Smooth muscle cell (in vitro differentiated cells): ENCODE measurements at regions not wholly inside any gene's neighbourhood (a gene's known extent, or its start where the extent isn't known, plus 50 kb on each side); places are given as distances from the start of the nearest gene placed in this dataset.
A peak's percentile ranks its signal among the peaks of the same experiment; 100 is the strongest.

Source experiments
- DNase-seq: peaks from one replicate; lab custom pipeline; 2025; ENCODE audit not compliant: unreplicated experiment; lab: John Stamatoyannopoulos, UW
- H2AFZ ChIP-seq: fragments of 200-600 bp; sonication (generic); 2 replicates; pipeline ENCODE4 v1.6.0; 2016; ENCODE audit warnings: antibody characterized with exemption, low read depth, mild to moderate bottlenecking
- H3F3A ChIP-seq: fragments of 200-600 bp; sonication (generic); 2 replicates; pipeline ENCODE4 v1.6.0; 2017; ENCODE audit warnings: antibody characterized with exemption, low read depth
- H3K27ac ChIP-seq: fragments of 200-600 bp; sonication (generic); 2 replicates; pipeline ENCODE4 v1.5.1; 2016; ENCODE audit warnings: low read depth, mild to moderate bottlenecking
- H3K27me3 ChIP-seq: fragments of 200-600 bp; sonication (generic); 2 replicates; pipeline ENCODE4 v1.6.1; 2016; ENCODE audit warnings: low read depth, mild to moderate bottlenecking
- H3K36me3 ChIP-seq: fragments of 200-600 bp; sonication (generic); 2 replicates; pipeline ENCODE4 v1.5.1; 2016; ENCODE audit warnings: low read depth
- H3K4me1 ChIP-seq: fragments of 200-600 bp; sonication (generic); 2 replicates; pipeline ENCODE4 v1.5.1; 2016; ENCODE audit warnings: low read depth
- H3K4me2 ChIP-seq: fragments of 200-600 bp; sonication (generic); 2 replicates; pipeline ENCODE4 v1.6.0; 2016; ENCODE audit warnings: mild to moderate bottlenecking
- H3K4me3 ChIP-seq: fragments of 200-600 bp; sonication (generic); 2 replicates; pipeline ENCODE4 v1.5.1; 2016; ENCODE audit warnings: mild to moderate bottlenecking
- H3K79me2 ChIP-seq: fragments of 200-600 bp; sonication (generic); 2 replicates; pipeline ENCODE4 v1.6.0; 2016; ENCODE audit warnings: low read depth, mild to moderate bottlenecking
- H3K9ac ChIP-seq: fragments of 200-600 bp; sonication (generic); 2 replicates; pipeline ENCODE4 v1.6.0; 2016; ENCODE audit warnings: low read depth
- H3K9me3 ChIP-seq: fragments of 200-600 bp; sonication (generic); replicated peaks from 2 replicates; pipeline ENCODE4 v1.5.1; 2016; ENCODE audit warnings: low read depth
- H4K20me1 ChIP-seq: fragments of 200-600 bp; sonication (generic); 2 replicates; pipeline ENCODE4 v1.6.0; 2016; ENCODE audit warnings: low read depth
- CTCF ChIP-seq: fragments of 200-600 bp; sonication (generic); IDR thresholded peaks from 2 replicates; pipeline ENCODE4 v1.5.1; 2017; ENCODE audit warnings: borderline replicate concordance, mild to moderate bottlenecking, antibody characterized with exemption; ENCODE audit not compliant: insufficient read depth, poor library complexity, severe bottlenecking
- WGBS: methylation state at CpG from one replicate; pipeline ENCODE4 v1.1.7; 2016; ENCODE audit warnings: low lambda C conversion rate; 5-methylcytosine and 5-hydroxymethylcytosine counted together

- no peak for DNase-seq
- Histone ChIP-seq H3K9ac (no peak overlapping the region), H3K4me3 (no peak overlapping the region), H3F3A (no peaks in the 10 kb centered on the region), H3K4me1 (no peaks in the 10 kb centered on the region), H2AFZ (peak overlapping the region; percentile 18), H3K79me2 (no peaks in the 10 kb centered on the region), H4K20me1 (no peaks in the 10 kb centered on the region), H3K27me3 (no peaks in the 10 kb centered on the region), H3K4me2 (no peak overlapping the region), H3K27ac (peak overlapping the region; percentile 13), H3K9me3 (no peaks in the 10 kb centered on the region), H3K36me3 (no peaks in the 10 kb centered on the region)
- WGBS, result 64% methylated on average over 10 of the region's 10 CpGs
- TF ChIP-seq CTCF, result no peak
Observed at GRCh38 chr14:55938249-55938791, 179.9 kb upstream of the PELI2 start.

- no peaks in the 10 kb centered on the region for H3F3A ChIP-seq
- DNase-seq, result no peak
- no peaks in the 10 kb centered on the region for H3K79me2 ChIP-seq
- H3K4me2 ChIP-seq, result no peak overlapping the region
- H3K9me3 ChIP-seq, result no peaks in the 10 kb centered on the region
- no peaks in the 10 kb centered on the region for H3K36me3 ChIP-seq
- H3K9ac ChIP-seq, result no peak overlapping the region
- WGBS, result over 99% methylated on average over 4 of the region's 4 CpGs
- H2AFZ ChIP-seq, result no peak overlapping the region
- H3K4me1 ChIP-seq, result no peaks in the 10 kb centered on the region
- TF ChIP-seq CTCF, result no peak
- no peaks in the 10 kb centered on the region for H3K27me3 ChIP-seq
- no peaks in the 10 kb centered on the region for H4K20me1 ChIP-seq
- no peak overlapping the region for H3K27ac ChIP-seq
- no peak overlapping the region for H3K4me3 ChIP-seq
Observed at GRCh38 chr14:55942076-55942654, 176.0 kb upstream of the PELI2 start.

DNA sequence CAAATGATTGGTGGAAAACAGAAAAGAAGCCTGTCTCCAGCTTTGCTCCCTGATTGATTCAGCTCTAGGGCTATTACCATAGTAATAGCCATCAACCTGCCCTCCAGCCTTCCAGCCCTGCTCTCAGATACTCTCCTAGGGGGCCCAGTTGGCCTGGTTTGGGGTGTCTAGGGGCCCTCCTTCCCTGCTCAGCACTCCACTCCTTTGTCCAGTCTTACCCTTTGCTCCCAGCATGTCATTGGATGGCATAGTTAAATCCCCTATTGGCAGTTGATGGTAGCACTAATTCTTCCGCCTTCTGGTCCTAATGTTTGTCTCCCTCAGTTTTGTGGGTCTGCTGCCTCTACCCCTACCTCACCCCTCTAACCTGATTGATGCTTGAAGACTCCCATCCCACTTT is 175.4 kb upstream of the PELI2 start:
- no peaks in the 10 kb centered on the region for H3K36me3 ChIP-seq
- H2AFZ ChIP-seq, result no peak overlapping the region
- 95% methylated on average over 1 of the region's 1 CpG for WGBS
- no peaks in the 10 kb centered on the region for H3F3A ChIP-seq
- H3K4me2 ChIP-seq, result no peak overlapping the region
- H3K79me2 ChIP-seq, result no peaks in the 10 kb centered on the region
- no peak for DNase-seq
- H4K20me1 ChIP-seq, result no peaks in the 10 kb centered on the region
- H3K9me3 ChIP-seq, result no peaks in the 10 kb centered on the region
- no peak overlapping the region for H3K4me3 ChIP-seq
- no peaks in the 10 kb centered on the region for H3K4me1 ChIP-seq
- no peaks in the 10 kb centered on the region for H3K27me3 ChIP-seq
- H3K9ac ChIP-seq, result no peak overlapping the region
- no peak overlapping the region for H3K27ac ChIP-seq
- no peak for TF ChIP-seq CTCF

- no peaks in the 10 kb centered on the region for H3K9me3 ChIP-seq
- H3K27me3 ChIP-seq, result no peaks in the 10 kb centered on the region
- H3K4me1 ChIP-seq, result peaks cover 12% of the 10 kb centered on the region
- 91% methylated on average over 3 of the region's 3 CpGs for WGBS
- H3K4me2 ChIP-seq, result no peak overlapping the region
- DNase-seq, result no peak
- H3K79me2 ChIP-seq, result no peaks in the 10 kb centered on the region
- no peak overlapping the region for H3K27ac ChIP-seq
- TF ChIP-seq CTCF, result no peak
- H3K4me3 ChIP-seq, result no peak overlapping the region
- no peaks in the 10 kb centered on the region for H3F3A ChIP-seq
- no peaks in the 10 kb centered on the region for H3K36me3 ChIP-seq
- H3K9ac ChIP-seq, result no peak overlapping the region
- H4K20me1 ChIP-seq, result no peaks in the 10 kb centered on the region
- H2AFZ ChIP-seq, result no peak overlapping the region
Observed at GRCh38 chr14:55944757-55945156, 173.5 kb upstream of the PELI2 start.
